Heart left ventricle (tissue), 13 donors: ENCODE measurements at regions not wholly inside any gene's neighbourhood (a gene's known extent, or its start where the extent isn't known, plus 50 kb on each side); places are given as distances from the start of the nearest gene placed in this dataset.

Experiments used
- POLR2A ChIP-seq, 2 donors: fragments of 450-650 bp; IDR thresholded peaks; one replicate each; pipeline ENCODE4 v1.6.1; 2017; ENCODE audit warnings: antibody characterized with exemption in 2 of 2, mild to moderate bottlenecking in 2 of 2, moderate library complexity in 2 of 2
- TF ChIP-seq, protein P1 (sequence below), 12 donors: fragments of 200-600 bp; sonication (generic) in 4 of 12; IDR thresholded peaks; one replicate each; pipeline versions ENCODE4 v1.5.0 to v1.8.0; 2018 to 2022; ENCODE audit warnings: antibody characterized with exemption in 12 of 12, mild to moderate bottlenecking in 5 of 12
- donor health status: ischemic (EF 13 %, LVEDD 7.1; RV severe dilation, severe dysfunction).
- donor health status: DM: no; HTN: yes; CAD: no.
- donor health status: DM: no; HTN: no; CAD: no.
- donor health status: ischemic (EF 25% LVEDD 6.9; RV normal size, moderate dysfunction).
- donor health status: ischemic (EF 25% LVEDD 5.7; RV mildly dilated, moderate dysfunction).
- donor health status: ischemic (EF 35%, LVEDD 5.7; RV mildly dilated, moderate dysfunction).
- donor health status: nonischemic (EF 11% LVEDD 7.7; RV severe dilation, severe dysfunction).
- donor health status: DM: yes; HTN: yes; CAD: no.
- donor health status: PGD.
- donor health status: ischemic (EF 29% LVEDD 5.4; RV normal size, mild dysfunction).
- donor health status: nonischemic (EF 23%, LVEDD 6.1; RV moderate dilation, normal function).

DNA sequence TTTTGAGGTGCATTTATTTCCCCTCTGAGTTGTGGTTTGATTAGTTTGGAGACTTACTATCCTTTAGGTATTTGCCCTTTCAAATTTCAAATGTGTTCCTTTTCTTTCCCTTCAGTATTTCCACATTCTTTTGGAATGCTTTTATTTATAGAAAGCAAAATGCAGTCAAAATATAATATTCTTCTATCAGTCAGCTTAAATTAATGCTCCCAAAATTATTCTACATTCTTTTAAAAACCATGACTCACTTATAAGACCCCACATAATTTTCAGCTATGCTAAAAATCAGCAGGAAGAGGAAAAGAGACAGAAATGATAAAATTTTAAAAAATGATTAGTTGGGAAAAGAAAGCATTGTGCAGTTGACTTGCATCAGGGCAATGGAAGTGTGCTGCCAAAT, 180.0 kb upstream of the SMLR1 start:
- TF ChIP-seq, protein P1, sequence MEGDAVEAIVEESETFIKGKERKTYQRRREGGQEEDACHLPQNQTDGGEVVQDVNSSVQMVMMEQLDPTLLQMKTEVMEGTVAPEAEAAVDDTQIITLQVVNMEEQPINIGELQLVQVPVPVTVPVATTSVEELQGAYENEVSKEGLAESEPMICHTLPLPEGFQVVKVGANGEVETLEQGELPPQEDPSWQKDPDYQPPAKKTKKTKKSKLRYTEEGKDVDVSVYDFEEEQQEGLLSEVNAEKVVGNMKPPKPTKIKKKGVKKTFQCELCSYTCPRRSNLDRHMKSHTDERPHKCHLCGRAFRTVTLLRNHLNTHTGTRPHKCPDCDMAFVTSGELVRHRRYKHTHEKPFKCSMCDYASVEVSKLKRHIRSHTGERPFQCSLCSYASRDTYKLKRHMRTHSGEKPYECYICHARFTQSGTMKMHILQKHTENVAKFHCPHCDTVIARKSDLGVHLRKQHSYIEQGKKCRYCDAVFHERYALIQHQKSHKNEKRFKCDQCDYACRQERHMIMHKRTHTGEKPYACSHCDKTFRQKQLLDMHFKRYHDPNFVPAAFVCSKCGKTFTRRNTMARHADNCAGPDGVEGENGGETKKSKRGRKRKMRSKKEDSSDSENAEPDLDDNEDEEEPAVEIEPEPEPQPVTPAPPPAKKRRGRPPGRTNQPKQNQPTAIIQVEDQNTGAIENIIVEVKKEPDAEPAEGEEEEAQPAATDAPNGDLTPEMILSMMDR (IDR thresholded peaks at IDR 0.05): no peak
- TF ChIP-seq POLR2A (IDR thresholded peaks at IDR 0.05): no peak
